K562 (cell line): ENCODE measurements at regions not wholly inside any gene's neighbourhood (a gene's known extent, or its start where the extent isn't known, plus 50 kb on each side); places are given as distances from the start of the nearest gene placed in this dataset.

Experiments used
- ATAC-seq: fragments of 200-7000 bp; cut with Tn5 transposase; 3 replicates; pipeline ENCODE4 v1.9.1; 2020; ENCODE audit warnings: moderate library complexity
- BruUV-seq: library from RNA; stranded (reverse); fragments of 400-500 nt; replicated peaks from 2 replicates; lab custom pipeline; 2021; lab: Mats Ljungman, UMichigan
- CTCF ChIA-PET: fragments of 300-600 bp; formaldehyde crosslinking; extraction: SDS; loops from one replicate; lab custom pipeline; 2021; ENCODE audit warnings: low intra/inter-chr PET ratio; lab: Yijun Ruan, JAX
- POLR2A ChIA-PET: fragments of 300-600, 350-650 bp; sonication (Branson Sonifier 250); formaldehyde crosslinking; extraction: SDS; loops from one replicate; lab custom pipeline; 2021; ENCODE audit warnings: antibody characterized with exemption, inconsistent platforms; lab: Yijun Ruan, JAX
- DNase-seq, 4 experiments: peaks; one replicate each; pipeline versions ENCODE4 v3.0.0 to v3.0.0-alpha.2; 2011 to 2018; ENCODE audit warnings: low spot score in 3 of 4, mixed read lengths in 3 of 4; ENCODE audit errors: extremely low read depth in 1 of 4
- FAIRE-seq: peaks from 2 replicates; lab custom pipeline; 2011; peaks lifted over from hg19 to GRCh38; lab: Jason Lieb, UNC
- H2AFZ ChIP-seq: 2 replicates; pipeline ENCODE4 v1.6.0; 2011; ENCODE audit warnings: low read depth, low read length, control low read depth, inconsistent platforms
- H3K27ac ChIP-seq: fragments of 200-600 bp; 3 replicates; pipeline ENCODE4 v1.8.0; 2011; ENCODE audit warnings: low read depth, mild to moderate bottlenecking, control low read depth, inconsistent platforms, low read length, moderate library complexity, mixed read lengths; ENCODE audit errors: extremely low read depth
- H3K27me3 ChIP-seq, 2 experiments: fragments of 300-600 bp in 1 of 2; 2 replicates in 1 of 2; 3 replicates in 1 of 2; pipeline versions ENCODE4 v1.6.0 to v1.8.0; 2011; ENCODE audit warnings: inconsistent platforms in 2 of 2, low read length in 2 of 2, mild to moderate bottlenecking in 1 of 2, mixed read lengths in 1 of 2, moderate library complexity in 1 of 2; ENCODE audit not compliant: control insufficient read depth in 2 of 2, insufficient read depth in 2 of 2
- H3K36me3 ChIP-seq: fragments of 300-600 bp; 3 replicates; pipeline ENCODE4 v1.8.0; 2011; ENCODE audit warnings: mild to moderate bottlenecking, low read length, inconsistent platforms; ENCODE audit not compliant: control insufficient read depth, insufficient read depth
- H3K4me1 ChIP-seq, 2 experiments: fragments of 200-600 bp in 1 of 2; replicated peaks in 1 of 2; 2 replicates in 1 of 2; 3 replicates in 1 of 2; pipeline versions ENCODE4 v1.5.1 to v1.8.0; 2011; ENCODE audit warnings: inconsistent platforms in 2 of 2, low read length in 2 of 2, mild to moderate bottlenecking in 1 of 2, mixed read lengths in 1 of 2, moderate library complexity in 1 of 2; ENCODE audit not compliant: control insufficient read depth in 2 of 2, insufficient read depth in 2 of 2
- H3K4me2 ChIP-seq: 2 replicates; pipeline ENCODE4 v1.6.1; 2011; ENCODE audit warnings: low read length, control low read depth, inconsistent platforms, mixed read lengths; ENCODE audit not compliant: insufficient read depth
- H3K4me3 ChIP-seq: fragments of 200-600 bp; sonication (generic), shearing (Covaris generic); 2 replicates; pipeline ENCODE4 v1.5.1; 2016; ENCODE audit warnings: control low read depth, inconsistent platforms
- H3K79me2 ChIP-seq: fragments of 200-600 bp; 3 replicates; pipeline ENCODE4 v1.8.0; 2011; ENCODE audit warnings: low read length, inconsistent platforms; ENCODE audit not compliant: control insufficient read depth, insufficient read depth
- H3K9ac ChIP-seq, 2 experiments: 2 replicates each; pipeline versions ENCODE4 v1.6.0 to v1.6.1; 2011; ENCODE audit warnings: low read depth in 2 of 2, low read length in 2 of 2, control low read depth in 1 of 2, inconsistent platforms in 1 of 2, mild to moderate bottlenecking in 1 of 2, mixed read lengths in 1 of 2; ENCODE audit not compliant: insufficient read depth in 1 of 2
- H3K9me1 ChIP-seq: one replicate; pipeline ENCODE4 v1.6.0; 2011; ENCODE audit warnings: inconsistent platforms, mild to moderate bottlenecking, low read length, moderate library complexity; ENCODE audit not compliant: control insufficient read depth, insufficient read depth
- H3K9me3 ChIP-seq: replicated peaks from 2 replicates; pipeline ENCODE4 v1.5.1; 2011; ENCODE audit warnings: low read depth, low read length, inconsistent platforms; ENCODE audit not compliant: control insufficient read depth, insufficient read depth
- H4K20me1 ChIP-seq: replicated peaks from 2 replicates; pipeline ENCODE4 v1.6.1; 2011; ENCODE audit warnings: low read length, inconsistent platforms, mixed read lengths; ENCODE audit not compliant: control insufficient read depth, insufficient read depth
- CHD1 ChIP-seq: fragments of 200-600 bp; sonication (generic); IDR thresholded peaks from one replicate; pipeline ENCODE4 v1.6.1; 2012; ENCODE audit warnings: mild to moderate bottlenecking, moderate library complexity, low read length, inconsistent platforms
- HDAC2 ChIP-seq: fragments of 450-650 bp; IDR thresholded peaks from 2 replicates; pipeline ENCODE4 v1.6.1; 2016; ENCODE audit warnings: mild to moderate bottlenecking
- HNRNPLL ChIP-seq: fragments of 200-400 bp; formaldehyde crosslinking; IDR thresholded peaks from 2 replicates; pipeline ENCODE4 v1.6.1; 2017; ENCODE audit warnings: low read length, low read depth, mild to moderate bottlenecking; ENCODE audit not compliant: poor library complexity, severe bottlenecking
- NFATC3 ChIP-seq: fragments of 450-650 bp; IDR thresholded peaks from 2 replicates; pipeline ENCODE4 v1.6.1; 2017; ENCODE audit warnings: mild to moderate bottlenecking
- NR1H2 ChIP-seq: sonication (generic); formaldehyde crosslinking; IDR thresholded peaks from 2 replicates; pipeline ENCODE4 v1.4.0; 2020; ENCODE audit warnings: mild to moderate bottlenecking, missing genetic modification reagents
- POLR2G ChIP-seq: fragments of 200-400 bp; formaldehyde crosslinking; IDR thresholded peaks from 2 replicates; pipeline ENCODE4 v1.6.1; 2017; ENCODE audit warnings: low read depth, mild to moderate bottlenecking, antibody characterized with exemption, low read length, moderate library complexity
- SLC30A9 ChIP-seq: fragments of 250-450 bp; sonication (Bioruptor Pico); IDR thresholded peaks from 2 replicates; pipeline ENCODE4 v1.8.0; 2022; ENCODE audit warnings: mild to moderate bottlenecking, moderate library complexity
- SMC3 ChIP-seq: conservative IDR thresholded peaks from 2 replicates; pipeline ENCODE4 v1.6.1; 2011; ENCODE audit warnings: low read depth, low read length, improper control_type of control experiment; ENCODE audit not compliant: insufficient read depth
- TSC22D4 ChIP-seq: fragments of 450-650 bp; IDR thresholded peaks from 2 replicates; pipeline ENCODE4 v1.6.1; 2016; ENCODE audit warnings: missing genetic modification characterization, missing biosample characterization, control low read depth
- WGBS: fragments of 100-300 bp; shearing (Covaris generic); methylation state at CpG from one replicate; pipeline ENCODE4 v1.1.6; 2016; ENCODE audit warnings: low coverage, mixed read lengths; ENCODE audit not compliant: insufficient coverage; ENCODE audit errors: missing lambda C conversion rate; 5-methylcytosine and 5-hydroxymethylcytosine counted together
- in situ Hi-C: fragments of 300-500 bp; cut with MboI; formaldehyde crosslinking; loops from 4 replicates; pipeline ENCODE4 v1.15.0; 2018; ENCODE audit warnings: inconsistent platforms, mixed read lengths
- intact Hi-C: fragments of 100-400 bp; cut with micrococcal nuclease; formaldehyde crosslinking; loops from 2 replicates; pipeline ENCODE4 v1.14.2; 2022
- TF ChIP-seq, protein P1 (sequence below): fragments of 250-450 bp; sonication (Bioruptor Pico); IDR thresholded peaks from 2 replicates; pipeline ENCODE4 v1.8.0; 2022; ENCODE audit warnings: moderate library complexity, mild to moderate bottlenecking, inconsistent platforms
- TF ChIP-seq, protein P2 (sequence below): fragments of 450-650 bp; formaldehyde crosslinking; IDR thresholded peaks from 2 replicates; pipeline ENCODE4 v1.4.0; 2020; ENCODE audit warnings: mild to moderate bottlenecking, moderate library complexity
- TF ChIP-seq, protein P3 (sequence below): sonication (generic); formaldehyde crosslinking; IDR thresholded peaks from 2 replicates; pipeline ENCODE4 v1.8.0; 2022; ENCODE audit warnings: missing genetic modification reagents, mild to moderate bottlenecking, borderline replicate concordance
- TF ChIP-seq, protein P4 (sequence below): fragments of 250-450 bp; sonication (Bioruptor Pico); IDR thresholded peaks from 2 replicates; pipeline ENCODE4 v1.4.0; 2020; ENCODE audit warnings: mild to moderate bottlenecking, moderate library complexity

DNA sequence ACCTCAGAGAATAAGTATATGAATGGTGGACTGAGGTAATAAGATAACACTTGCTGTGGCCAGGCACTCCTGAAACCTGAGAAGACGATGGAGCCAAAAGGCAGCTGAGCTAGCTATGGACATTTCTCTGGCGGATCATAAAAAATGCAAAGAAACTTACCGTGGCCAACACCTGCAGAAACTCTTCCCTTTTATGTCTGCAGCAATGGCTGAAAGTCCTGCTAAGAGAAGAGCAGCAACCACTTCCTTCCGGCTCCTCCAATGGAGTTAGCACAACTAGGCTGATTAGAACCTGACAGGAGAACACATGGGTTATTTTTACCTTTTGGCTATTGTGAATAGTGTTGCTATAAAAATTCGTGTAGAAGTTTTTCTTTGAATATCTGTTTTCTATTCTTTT lies 76.0 kb upstream of the MAGEB16 start:
- Histone ChIP-seq H3K79me2 (no peaks in the 10 kb centered on the region), H3K4me3 (no peak overlapping the region), H3K4me2 (no peak overlapping the region)
- DNase-seq (no peak), FAIRE-seq (no peak), ATAC-seq (no peak)
- POLR2A ChIA-PET = no interaction called here
- BruUV-seq = no TSS peak
- TF ChIP-seq CHD1 (no peak), HDAC2 (no peak), NR1H2 (CRISPR knock-in tag) (no peak), HNRNPLL (no peak), SLC30A9 (CRISPR knock-in tag) (no peak), POLR2G (no peak), TSC22D4 (tag) (no peak), NFATC3 (no peak), SMC3 (no peak)
- TF ChIP-seq, protein P1, sequence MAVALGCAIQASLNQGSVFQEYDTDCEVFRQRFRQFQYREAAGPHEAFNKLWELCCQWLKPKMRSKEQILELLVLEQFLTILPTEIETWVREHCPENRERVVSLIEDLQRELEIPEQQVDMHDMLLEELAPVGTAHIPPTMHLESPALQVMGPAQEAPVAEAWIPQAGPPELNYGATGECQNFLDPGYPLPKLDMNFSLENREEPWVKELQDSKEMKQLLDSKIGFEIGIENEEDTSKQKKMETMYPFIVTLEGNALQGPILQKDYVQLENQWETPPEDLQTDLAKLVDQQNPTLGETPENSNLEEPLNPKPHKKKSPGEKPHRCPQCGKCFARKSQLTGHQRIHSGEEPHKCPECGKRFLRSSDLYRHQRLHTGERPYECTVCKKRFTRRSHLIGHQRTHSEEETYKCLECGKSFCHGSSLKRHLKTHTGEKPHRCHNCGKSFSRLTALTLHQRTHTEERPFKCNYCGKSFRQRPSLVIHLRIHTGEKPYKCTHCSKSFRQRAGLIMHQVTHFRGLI (CRISPR knock-in tag) = no peak
- TF ChIP-seq, protein P2, sequence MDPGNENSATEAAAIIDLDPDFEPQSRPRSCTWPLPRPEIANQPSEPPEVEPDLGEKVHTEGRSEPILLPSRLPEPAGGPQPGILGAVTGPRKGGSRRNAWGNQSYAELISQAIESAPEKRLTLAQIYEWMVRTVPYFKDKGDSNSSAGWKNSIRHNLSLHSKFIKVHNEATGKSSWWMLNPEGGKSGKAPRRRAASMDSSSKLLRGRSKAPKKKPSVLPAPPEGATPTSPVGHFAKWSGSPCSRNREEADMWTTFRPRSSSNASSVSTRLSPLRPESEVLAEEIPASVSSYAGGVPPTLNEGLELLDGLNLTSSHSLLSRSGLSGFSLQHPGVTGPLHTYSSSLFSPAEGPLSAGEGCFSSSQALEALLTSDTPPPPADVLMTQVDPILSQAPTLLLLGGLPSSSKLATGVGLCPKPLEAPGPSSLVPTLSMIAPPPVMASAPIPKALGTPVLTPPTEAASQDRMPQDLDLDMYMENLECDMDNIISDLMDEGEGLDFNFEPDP (CRISPR knock-in tag) = no peak
- TF ChIP-seq, protein P3, sequence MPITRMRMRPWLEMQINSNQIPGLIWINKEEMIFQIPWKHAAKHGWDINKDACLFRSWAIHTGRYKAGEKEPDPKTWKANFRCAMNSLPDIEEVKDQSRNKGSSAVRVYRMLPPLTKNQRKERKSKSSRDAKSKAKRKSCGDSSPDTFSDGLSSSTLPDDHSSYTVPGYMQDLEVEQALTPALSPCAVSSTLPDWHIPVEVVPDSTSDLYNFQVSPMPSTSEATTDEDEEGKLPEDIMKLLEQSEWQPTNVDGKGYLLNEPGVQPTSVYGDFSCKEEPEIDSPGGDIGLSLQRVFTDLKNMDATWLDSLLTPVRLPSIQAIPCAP (CRISPR knock-in tag) = no peak
- TF ChIP-seq, protein P4, sequence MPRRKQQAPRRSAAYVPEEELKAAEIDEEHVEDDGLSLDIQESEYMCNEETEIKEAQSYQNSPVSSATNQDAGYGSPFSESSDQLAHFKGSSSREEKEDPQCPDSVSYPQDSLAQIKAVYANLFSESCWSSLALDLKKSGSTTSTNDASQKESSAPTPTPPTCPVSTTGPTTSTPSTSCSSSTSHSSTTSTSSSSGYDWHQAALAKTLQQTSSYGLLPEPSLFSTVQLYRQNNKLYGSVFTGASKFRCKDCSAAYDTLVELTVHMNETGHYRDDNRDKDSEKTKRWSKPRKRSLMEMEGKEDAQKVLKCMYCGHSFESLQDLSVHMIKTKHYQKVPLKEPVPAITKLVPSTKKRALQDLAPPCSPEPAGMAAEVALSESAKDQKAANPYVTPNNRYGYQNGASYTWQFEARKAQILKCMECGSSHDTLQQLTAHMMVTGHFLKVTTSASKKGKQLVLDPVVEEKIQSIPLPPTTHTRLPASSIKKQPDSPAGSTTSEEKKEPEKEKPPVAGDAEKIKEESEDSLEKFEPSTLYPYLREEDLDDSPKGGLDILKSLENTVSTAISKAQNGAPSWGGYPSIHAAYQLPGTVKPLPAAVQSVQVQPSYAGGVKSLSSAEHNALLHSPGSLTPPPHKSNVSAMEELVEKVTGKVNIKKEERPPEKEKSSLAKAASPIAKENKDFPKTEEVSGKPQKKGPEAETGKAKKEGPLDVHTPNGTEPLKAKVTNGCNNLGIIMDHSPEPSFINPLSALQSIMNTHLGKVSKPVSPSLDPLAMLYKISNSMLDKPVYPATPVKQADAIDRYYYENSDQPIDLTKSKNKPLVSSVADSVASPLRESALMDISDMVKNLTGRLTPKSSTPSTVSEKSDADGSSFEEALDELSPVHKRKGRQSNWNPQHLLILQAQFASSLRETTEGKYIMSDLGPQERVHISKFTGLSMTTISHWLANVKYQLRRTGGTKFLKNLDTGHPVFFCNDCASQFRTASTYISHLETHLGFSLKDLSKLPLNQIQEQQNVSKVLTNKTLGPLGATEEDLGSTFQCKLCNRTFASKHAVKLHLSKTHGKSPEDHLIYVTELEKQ = no peak
- TF ChIP-seq, all 486 proteins: peak for 0
- Histone ChIP-seq H3K27me3 (no peaks in the 10 kb centered on the region), H4K20me1 (no peaks in the 10 kb centered on the region), H3K4me1 (no peaks in the 10 kb centered on the region), H3K9me3 (no peaks in the 10 kb centered on the region), H2AFZ (no peak overlapping the region), H3K36me3 (no peaks in the 10 kb centered on the region), H3K9me1 (no peaks in the 10 kb centered on the region), H3K27ac (no peak overlapping the region), H3K9ac (no peak overlapping the region)
- intact Hi-C loops (no loop called here), in situ Hi-C loops (no loop called here)
- WGBS = 0% methylated on average over 5 of the region's 5 CpGs
- CTCF ChIA-PET = no interaction called here
